ENCODE measurements at regions not wholly inside any gene's neighbourhood (a gene's known extent, or its start where the extent isn't known, plus 50 kb on each side); places are given as distances from the start of the nearest gene placed in this dataset.
"Not testable (repeated sequence)": the region's sequence is repeated elsewhere in the genome, so short reads cannot be mapped to it uniquely, and the experiment has no call there.

- H3K9me3 ChIP-seq (replicated peaks) = no peaks in the 10 kb centered on the region
- peaks cover 34% of the 10 kb centered on the region for H3K4me1 ChIP-seq
- intact Hi-C loops (cut with micrococcal nuclease) = no loop called here
- TF ChIP-seq, protein P1, sequence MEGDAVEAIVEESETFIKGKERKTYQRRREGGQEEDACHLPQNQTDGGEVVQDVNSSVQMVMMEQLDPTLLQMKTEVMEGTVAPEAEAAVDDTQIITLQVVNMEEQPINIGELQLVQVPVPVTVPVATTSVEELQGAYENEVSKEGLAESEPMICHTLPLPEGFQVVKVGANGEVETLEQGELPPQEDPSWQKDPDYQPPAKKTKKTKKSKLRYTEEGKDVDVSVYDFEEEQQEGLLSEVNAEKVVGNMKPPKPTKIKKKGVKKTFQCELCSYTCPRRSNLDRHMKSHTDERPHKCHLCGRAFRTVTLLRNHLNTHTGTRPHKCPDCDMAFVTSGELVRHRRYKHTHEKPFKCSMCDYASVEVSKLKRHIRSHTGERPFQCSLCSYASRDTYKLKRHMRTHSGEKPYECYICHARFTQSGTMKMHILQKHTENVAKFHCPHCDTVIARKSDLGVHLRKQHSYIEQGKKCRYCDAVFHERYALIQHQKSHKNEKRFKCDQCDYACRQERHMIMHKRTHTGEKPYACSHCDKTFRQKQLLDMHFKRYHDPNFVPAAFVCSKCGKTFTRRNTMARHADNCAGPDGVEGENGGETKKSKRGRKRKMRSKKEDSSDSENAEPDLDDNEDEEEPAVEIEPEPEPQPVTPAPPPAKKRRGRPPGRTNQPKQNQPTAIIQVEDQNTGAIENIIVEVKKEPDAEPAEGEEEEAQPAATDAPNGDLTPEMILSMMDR (IDR thresholded peaks at IDR 0.05; ENCODE audit: borderline replicate concordance) = no peak
- peak; percentile 58 for DNase-seq
- peak overlapping the region; percentile 64 for H3K27ac ChIP-seq (replicated peaks)
- no peak overlapping the region for H3K4me3 ChIP-seq
- H3K27me3 ChIP-seq (ENCODE audit: low read depth) = no peaks in the 10 kb centered on the region
- no peaks in the 10 kb centered on the region for H3K36me3 ChIP-seq
Measured at GRCh38 chr3:177465257-177465642, 268.0 kb upstream of the TBL1XR1 start.

DNA sequence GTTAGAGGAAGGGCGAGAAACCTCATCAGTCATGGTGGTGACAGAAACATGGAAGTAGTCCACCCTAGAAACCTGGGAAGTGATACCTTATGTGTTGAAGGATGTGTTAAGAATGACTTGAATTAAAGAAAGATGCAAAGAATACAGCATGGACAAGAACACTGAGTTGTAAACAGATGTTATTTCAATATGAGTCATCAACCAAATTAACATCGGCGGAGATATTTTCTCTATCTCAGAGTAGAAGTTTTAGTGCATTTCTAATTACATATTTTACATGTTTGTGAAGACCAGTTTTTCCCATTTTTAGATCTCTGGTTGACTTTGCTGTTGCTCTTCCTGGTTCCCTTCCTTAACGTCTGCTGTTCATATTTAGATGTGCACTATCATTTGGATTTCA lies 268.8 kb upstream of the TBL1XR1 start:
- no peaks in the 10 kb centered on the region for H3K27me3 ChIP-seq (ENCODE audit: low read depth)
- TF ChIP-seq, protein P1 (IDR thresholded peaks at IDR 0.05; ENCODE audit: borderline replicate concordance) = no peak
- peaks cover 31% of the 10 kb centered on the region for H3K4me1 ChIP-seq
- H3K27ac ChIP-seq (replicated peaks) = no peak overlapping the region
- no peak overlapping the region for H3K4me3 ChIP-seq
- no peaks in the 10 kb centered on the region for H3K9me3 ChIP-seq (replicated peaks)
- H3K36me3 ChIP-seq = no peaks in the 10 kb centered on the region
- intact Hi-C loops (cut with micrococcal nuclease) = no loop called here
- no peak for DNase-seq

GRCh38 chr3:177466622-177467021 lies 269.3 kb upstream of the TBL1XR1 start:
- H3K36me3 ChIP-seq; H3K27me3 ChIP-seq (ENCODE audit: low read depth); DNase-seq; H3K4me3 ChIP-seq; H3K27ac ChIP-seq (replicated peaks); H3K9me3 ChIP-seq (replicated peaks); intact Hi-C loops (cut with micrococcal nuclease): not testable (repeated sequence)
- H3K4me1 ChIP-seq = peaks cover 31% of the 10 kb centered on the region

DNA sequence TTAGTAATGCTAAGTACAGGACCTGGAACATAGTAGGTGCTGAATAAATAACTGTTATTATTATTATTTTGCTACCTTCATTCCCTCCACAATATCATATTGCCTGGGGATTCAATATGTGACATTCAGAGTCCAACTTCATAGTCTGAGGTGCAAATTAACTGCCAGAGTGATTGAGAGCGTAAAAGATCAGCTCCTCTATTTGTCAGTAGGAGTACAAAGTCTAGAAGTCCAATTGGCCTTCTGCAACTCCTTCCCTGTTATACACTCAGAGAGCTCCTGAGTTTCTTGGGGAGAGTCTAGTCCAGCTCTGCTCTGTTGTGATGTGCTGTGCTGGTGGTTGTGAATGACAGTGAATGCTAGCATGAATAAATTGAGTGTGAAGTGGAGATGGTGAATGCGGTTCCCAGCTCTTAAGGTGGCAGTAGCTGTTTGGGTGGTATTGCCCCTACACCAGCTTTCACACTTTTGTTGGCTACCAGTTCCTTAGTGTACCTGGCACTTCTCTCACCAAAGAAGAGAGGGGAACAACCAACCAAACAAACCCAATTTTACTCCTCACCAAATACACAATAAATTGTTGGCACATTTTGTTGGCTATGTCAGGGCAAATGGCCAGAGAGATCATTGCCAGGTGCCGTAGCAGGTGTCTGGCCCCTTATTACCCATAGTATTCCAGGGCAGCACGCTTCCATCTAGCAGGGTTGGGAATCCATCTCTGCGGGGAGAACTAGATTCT lies 270.1 kb upstream of the TBL1XR1 start:
- Histone ChIP-seq H3K4me3 (no peak overlapping the region), H3K4me1 (peaks cover 31% of the 10 kb centered on the region), H3K27ac (replicated peaks) (no peak overlapping the region), H3K27me3 (ENCODE audit: low read depth) (no peaks in the 10 kb centered on the region), H3K9me3 (replicated peaks) (no peaks in the 10 kb centered on the region), H3K36me3 (no peaks in the 10 kb centered on the region)
- TF ChIP-seq, protein P1 (IDR thresholded peaks at IDR 0.05; ENCODE audit: borderline replicate concordance) = no peak
- intact Hi-C loops (cut with micrococcal nuclease) = no loop called here
- DNase-seq = no peak

DNA sequence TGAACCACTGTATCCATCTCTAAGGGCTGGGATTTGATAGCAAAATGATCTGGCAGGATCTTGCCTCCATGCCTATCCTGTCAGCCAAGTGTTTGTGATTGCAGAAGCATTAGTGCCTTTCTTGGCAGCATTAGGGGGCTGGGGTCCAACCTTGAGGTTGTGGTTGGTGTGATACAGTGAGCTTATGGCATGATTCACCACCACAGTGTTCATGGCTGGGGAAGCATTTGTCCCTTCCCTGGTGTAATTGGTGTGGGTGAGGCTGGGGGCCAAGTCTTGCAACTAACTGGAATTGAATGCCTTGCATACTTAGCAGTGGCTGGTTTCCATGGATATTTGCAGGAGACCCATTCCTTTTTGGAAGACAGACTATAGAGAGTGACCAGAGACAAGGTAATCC lies 271.0 kb upstream of the TBL1XR1 start:
- Histone ChIP-seq H3K27me3 (ENCODE audit: low read depth) (no peaks in the 10 kb centered on the region), H3K27ac (replicated peaks) (no peak overlapping the region), H3K4me1 (peaks cover 31% of the 10 kb centered on the region), H3K36me3 (no peaks in the 10 kb centered on the region), H3K4me3 (no peak overlapping the region), H3K9me3 (replicated peaks) (no peaks in the 10 kb centered on the region)
- TF ChIP-seq, protein P1 (IDR thresholded peaks at IDR 0.05; ENCODE audit: borderline replicate concordance) = no peak
- intact Hi-C loops (cut with micrococcal nuclease) = no loop called here
- DNase-seq = peak; percentile 25

GRCh38 chr3:177468816-177469215 lies 271.5 kb upstream of the TBL1XR1 start:
- intact Hi-C loops (cut with micrococcal nuclease) = no loop called here
- Histone ChIP-seq H3K9me3 (replicated peaks) (no peaks in the 10 kb centered on the region), H3K36me3 (no peaks in the 10 kb centered on the region), H3K4me1 (peaks cover 29% of the 10 kb centered on the region), H3K27me3 (ENCODE audit: low read depth) (no peaks in the 10 kb centered on the region), H3K4me3 (no peak overlapping the region), H3K27ac (replicated peaks) (no peak overlapping the region)
- TF ChIP-seq, protein P1 (IDR thresholded peaks at IDR 0.05; ENCODE audit: borderline replicate concordance) = no peak
- DNase-seq = no peak

All from left ventricle myocardium inferior (tissue), 1 donor.